ENCODE measurements at regions not wholly inside any gene's neighbourhood (a gene's known extent, or its start where the extent isn't known, plus 50 kb on each side); places are given as distances from the start of the nearest gene placed in this dataset.

GRCh38 chr18:78655921-78656320 lies 323.7 kb upstream of the SALL3 start:
- Histone ChIP-seq H3K79me2 (ENCODE audit: low read length) (no peaks in the 10 kb centered on the region), H3K36me3 (replicated peaks; ENCODE audit: low read depth, low read length) (no peaks in the 10 kb centered on the region), H3K9me3 (ENCODE audit: insufficient read depth, low read length) (no peaks in the 10 kb centered on the region), H3K9ac (ENCODE audit: low read length) (no peak overlapping the region), H3K4me2 (ENCODE audit: low read length) (no peak overlapping the region), H4K20me1 (ENCODE audit: insufficient read depth, low read length) (no peaks in the 10 kb centered on the region), H3K27me3 (ENCODE audit: low read depth, low read length) (no peaks in the 10 kb centered on the region), H3K4me1 (ENCODE audit: low read length) (no peaks in the 10 kb centered on the region), H3K4me3 (ENCODE audit: low read length) (no peak overlapping the region), H3K27ac (ENCODE audit: low read length) (no peak overlapping the region), H2AFZ (ENCODE audit: low read depth, low read length) (no peak overlapping the region)
- TF ChIP-seq CTCF (IDR thresholded peaks at IDR 0.05; ENCODE audit: low read depth, low read length) (no peak), EZH2phosphoT487 (IDR thresholded peaks at IDR 0.05; ENCODE audit: low read depth) (no peak)

- H3K9me3 ChIP-seq (ENCODE audit: insufficient read depth, low read length), result no peaks in the 10 kb centered on the region
- H3K36me3 ChIP-seq (replicated peaks; ENCODE audit: low read depth, low read length), result no peaks in the 10 kb centered on the region
- H4K20me1 ChIP-seq (ENCODE audit: insufficient read depth, low read length), result no peaks in the 10 kb centered on the region
- TF ChIP-seq EZH2phosphoT487 (IDR thresholded peaks at IDR 0.05; ENCODE audit: low read depth) (no peak), CTCF (IDR thresholded peaks at IDR 0.05; ENCODE audit: low read depth, low read length) (no peak)
- no peaks in the 10 kb centered on the region for H3K79me2 ChIP-seq (ENCODE audit: low read length)
- H3K4me1 ChIP-seq (ENCODE audit: low read length), result no peaks in the 10 kb centered on the region
- H2AFZ ChIP-seq (ENCODE audit: low read depth, low read length), result no peak overlapping the region
- H3K4me2 ChIP-seq (ENCODE audit: low read length), result no peak overlapping the region
- H3K27me3 ChIP-seq (ENCODE audit: low read depth, low read length), result no peaks in the 10 kb centered on the region
- no peak overlapping the region for H3K4me3 ChIP-seq (ENCODE audit: low read length)
- no peak overlapping the region for H3K9ac ChIP-seq (ENCODE audit: low read length)
- H3K27ac ChIP-seq (ENCODE audit: low read length), result no peak overlapping the region
Measured at GRCh38 chr18:78656346-78656925, 323.2 kb upstream of the SALL3 start.

GRCh38 chr18:78658531-78658930 lies 321.1 kb upstream of the SALL3 start:
- no peak overlapping the region for H3K4me2 ChIP-seq (ENCODE audit: low read length)
- no peaks in the 10 kb centered on the region for H3K36me3 ChIP-seq (replicated peaks; ENCODE audit: low read depth, low read length)
- TF ChIP-seq EZH2phosphoT487 (IDR thresholded peaks at IDR 0.05; ENCODE audit: low read depth) (no peak), CTCF (IDR thresholded peaks at IDR 0.05; ENCODE audit: low read depth, low read length) (no peak)
- no peak overlapping the region for H3K27ac ChIP-seq (ENCODE audit: low read length)
- H2AFZ ChIP-seq (ENCODE audit: low read depth, low read length), result no peak overlapping the region
- no peaks in the 10 kb centered on the region for H3K9me3 ChIP-seq (ENCODE audit: insufficient read depth, low read length)
- no peak overlapping the region for H3K4me3 ChIP-seq (ENCODE audit: low read length)
- H4K20me1 ChIP-seq (ENCODE audit: insufficient read depth, low read length), result no peaks in the 10 kb centered on the region
- H3K27me3 ChIP-seq (ENCODE audit: low read depth, low read length), result no peaks in the 10 kb centered on the region
- no peaks in the 10 kb centered on the region for H3K4me1 ChIP-seq (ENCODE audit: low read length)
- no peak overlapping the region for H3K9ac ChIP-seq (ENCODE audit: low read length)
- no peaks in the 10 kb centered on the region for H3K79me2 ChIP-seq (ENCODE audit: low read length)

- Histone ChIP-seq H3K27ac (ENCODE audit: low read length) (no peak overlapping the region), H3K9ac (ENCODE audit: low read length) (no peak overlapping the region), H3K4me1 (ENCODE audit: low read length) (no peaks in the 10 kb centered on the region), H3K4me2 (ENCODE audit: low read length) (no peak overlapping the region), H3K36me3 (replicated peaks; ENCODE audit: low read depth, low read length) (no peaks in the 10 kb centered on the region), H4K20me1 (ENCODE audit: insufficient read depth, low read length) (no peaks in the 10 kb centered on the region), H3K79me2 (ENCODE audit: low read length) (no peaks in the 10 kb centered on the region), H2AFZ (ENCODE audit: low read depth, low read length) (no peak overlapping the region), H3K4me3 (ENCODE audit: low read length) (no peak overlapping the region), H3K27me3 (ENCODE audit: low read depth, low read length) (no peaks in the 10 kb centered on the region), H3K9me3 (ENCODE audit: insufficient read depth, low read length) (no peaks in the 10 kb centered on the region)
- TF ChIP-seq CTCF (IDR thresholded peaks at IDR 0.05; ENCODE audit: low read depth, low read length) (no peak), EZH2phosphoT487 (IDR thresholded peaks at IDR 0.05; ENCODE audit: low read depth) (no peak)
Measured at GRCh38 chr18:78659057-78659456, 320.6 kb upstream of the SALL3 start.
